ENCODE measurements at regions not wholly inside any gene's neighbourhood (a gene's known extent, or its start where the extent isn't known, plus 50 kb on each side); places are given as distances from the start of the nearest gene placed in this dataset.

GRCh38 chr2:120519469-120519868, 173.5 kb downstream of the INHBB start:
- Histone ChIP-seq H3K27ac (ENCODE audit: low read depth in 1 of 2, low read length in 1 of 2) (no peak overlapping the region), H3K9me3 (ENCODE audit: control insufficient read depth in 2 of 2, insufficient read depth in 1 of 2, low read length in 1 of 2) (no peaks in the 10 kb centered on the region), H3K4me1 (ENCODE audit: control insufficient read depth in 2 of 2, insufficient read depth in 2 of 2, low read length in 2 of 2) (no peaks in the 10 kb centered on the region), H3K27me3 (ENCODE audit: control insufficient read depth in 2 of 2, insufficient read depth in 1 of 2, low read length in 1 of 2) (peaks cover 0 to 33% of the 10 kb centered on the region in 2 donors), H3K4me3 (ENCODE audit: low read length in 2 of 2) (no peak overlapping the region), H3K36me3 (ENCODE audit: control insufficient read depth in 2 of 2, insufficient read depth in 2 of 2, low read length in 1 of 2) (no peaks in the 10 kb centered on the region)
- no peak for DNase-seq (ENCODE audit: low read depth in 6 of 9, low spot score in 9 of 9)
- 98% methylated on average over 6 of the region's 6 CpGs for WGBS

- 89% methylated on average over 5 of the region's 5 CpGs for WGBS
- Histone ChIP-seq H3K27ac (ENCODE audit: low read depth in 1 of 2, low read length in 1 of 2) (no peak overlapping the region), H3K27me3 (ENCODE audit: control insufficient read depth in 2 of 2, insufficient read depth in 1 of 2, low read length in 1 of 2) (peaks cover 3 to 37% of the 10 kb centered on the region in 2 donors), H3K4me3 (ENCODE audit: low read length in 2 of 2) (no peak overlapping the region), H3K4me1 (ENCODE audit: control insufficient read depth in 2 of 2, insufficient read depth in 2 of 2, low read length in 2 of 2) (no peaks in the 10 kb centered on the region), H3K9me3 (ENCODE audit: control insufficient read depth in 2 of 2, insufficient read depth in 1 of 2, low read length in 1 of 2) (no peaks in the 10 kb centered on the region), H3K36me3 (ENCODE audit: control insufficient read depth in 2 of 2, insufficient read depth in 2 of 2, low read length in 1 of 2) (no peaks in the 10 kb centered on the region)
- no peak for DNase-seq (ENCODE audit: low read depth in 6 of 9, low spot score in 9 of 9)
Observed at GRCh38 chr2:120520454-120520853, 174.5 kb downstream of the INHBB start.

- Histone ChIP-seq H3K4me3 (ENCODE audit: low read length in 2 of 2) (no peak overlapping the region), H3K36me3 (ENCODE audit: control insufficient read depth in 2 of 2, insufficient read depth in 2 of 2, low read length in 1 of 2) (no peaks in the 10 kb centered on the region), H3K4me1 (ENCODE audit: control insufficient read depth in 2 of 2, insufficient read depth in 2 of 2, low read length in 2 of 2) (no peaks in the 10 kb centered on the region), H3K27ac (ENCODE audit: low read depth in 1 of 2, low read length in 1 of 2) (no peak overlapping the region), H3K27me3 (ENCODE audit: control insufficient read depth in 2 of 2, insufficient read depth in 1 of 2, low read length in 1 of 2) (peaks cover 3 to 44% of the 10 kb centered on the region in 2 donors), H3K9me3 (ENCODE audit: control insufficient read depth in 2 of 2, insufficient read depth in 1 of 2, low read length in 1 of 2) (no peaks in the 10 kb centered on the region)
- peak in 3 of 9 donors; percentile 4 to 35 (median 16) for DNase-seq (ENCODE audit: low read depth in 6 of 9, low spot score in 9 of 9)
- WGBS = 53% methylated on average over 13 of the region's 13 CpGs
Observed at GRCh38 chr2:120520929-120521912, 175.3 kb downstream of the INHBB start.

GRCh38 chr2:120522151-120522751, 176.3 kb downstream of the INHBB start:
- no peak overlapping the region for H3K27ac ChIP-seq (ENCODE audit: low read depth in 1 of 2, low read length in 1 of 2)
- no peaks in the 10 kb centered on the region for H3K9me3 ChIP-seq (ENCODE audit: control insufficient read depth in 2 of 2, insufficient read depth in 1 of 2, low read length in 1 of 2)
- H3K36me3 ChIP-seq (ENCODE audit: control insufficient read depth in 2 of 2, insufficient read depth in 2 of 2, low read length in 1 of 2) = no peaks in the 10 kb centered on the region
- no peak for DNase-seq (ENCODE audit: low read depth in 6 of 9, low spot score in 9 of 9)
- WGBS = 71% methylated on average over 33 of the region's 33 CpGs
- peaks cover 3 to 46% of the 10 kb centered on the region in 2 donors for H3K27me3 ChIP-seq (ENCODE audit: control insufficient read depth in 2 of 2, insufficient read depth in 1 of 2, low read length in 1 of 2)
- H3K4me3 ChIP-seq (ENCODE audit: low read length in 2 of 2) = no peak overlapping the region
- H3K4me1 ChIP-seq (ENCODE audit: control insufficient read depth in 2 of 2, insufficient read depth in 2 of 2, low read length in 2 of 2) = no peaks in the 10 kb centered on the region

DNA sequence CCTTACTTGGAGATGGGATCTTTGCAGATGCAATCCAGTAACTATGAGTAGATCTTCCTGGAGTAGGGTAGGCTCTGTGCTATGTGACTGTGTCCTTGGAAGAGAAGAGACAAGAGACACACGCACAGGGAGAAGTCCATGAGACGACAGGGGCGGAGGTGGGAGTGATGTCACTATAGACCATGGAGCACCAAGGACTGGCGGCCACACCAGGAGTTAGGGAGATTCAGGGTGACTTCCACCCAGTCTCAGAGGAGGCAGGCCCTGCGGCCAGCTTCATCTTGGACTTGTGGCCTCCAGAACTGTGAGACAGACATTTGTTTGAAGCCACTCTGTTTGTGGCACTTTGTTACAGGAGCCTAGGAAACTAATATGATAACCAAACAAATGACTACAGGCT, 177.8 kb downstream of the INHBB start:
- H3K36me3 ChIP-seq (ENCODE audit: control insufficient read depth in 2 of 2, insufficient read depth in 2 of 2, low read length in 1 of 2) = no peaks in the 10 kb centered on the region
- H3K27me3 ChIP-seq (ENCODE audit: control insufficient read depth in 2 of 2, insufficient read depth in 1 of 2, low read length in 1 of 2) = peaks cover 3 to 53% of the 10 kb centered on the region in 2 donors
- no peak overlapping the region for H3K27ac ChIP-seq (ENCODE audit: low read depth in 1 of 2, low read length in 1 of 2)
- WGBS = 95% methylated on average over 5 of the region's 5 CpGs
- no peaks in the 10 kb centered on the region for H3K9me3 ChIP-seq (ENCODE audit: control insufficient read depth in 2 of 2, insufficient read depth in 1 of 2, low read length in 1 of 2)
- no peak overlapping the region for H3K4me3 ChIP-seq (ENCODE audit: low read length in 2 of 2)
- DNase-seq (ENCODE audit: low read depth in 6 of 9, low spot score in 9 of 9) = no peak
- no peaks in the 10 kb centered on the region for H3K4me1 ChIP-seq (ENCODE audit: control insufficient read depth in 2 of 2, insufficient read depth in 2 of 2, low read length in 2 of 2)

DNA sequence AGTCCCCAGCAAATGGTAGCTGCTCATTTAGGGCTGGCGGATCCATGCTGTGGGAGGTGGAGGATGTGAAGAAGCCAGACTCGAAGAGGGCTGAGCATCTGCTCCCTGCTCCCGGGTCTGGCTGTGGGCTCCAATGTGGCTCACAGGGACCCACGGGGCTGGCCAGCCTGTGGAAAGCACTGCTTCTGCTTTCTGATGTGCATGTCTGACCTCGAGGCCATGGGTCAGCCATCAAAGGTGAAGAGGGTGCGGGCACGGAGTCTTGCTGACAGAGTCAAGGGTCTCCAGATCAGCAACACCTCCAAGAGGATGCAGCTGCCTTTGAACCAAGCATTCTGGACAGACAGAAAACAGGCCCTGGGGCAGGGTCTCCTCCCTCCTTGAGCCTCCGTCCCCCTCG, 178.2 kb downstream of the INHBB start:
- no peak for DNase-seq (ENCODE audit: low read depth in 6 of 9, low spot score in 9 of 9)
- Histone ChIP-seq H3K27me3 (ENCODE audit: control insufficient read depth in 2 of 2, insufficient read depth in 1 of 2, low read length in 1 of 2) (peaks cover 3 to 52% of the 10 kb centered on the region in 2 donors), H3K27ac (ENCODE audit: low read depth in 1 of 2, low read length in 1 of 2) (no peak overlapping the region), H3K4me1 (ENCODE audit: control insufficient read depth in 2 of 2, insufficient read depth in 2 of 2, low read length in 2 of 2) (no peaks in the 10 kb centered on the region), H3K4me3 (ENCODE audit: low read length in 2 of 2) (no peak overlapping the region), H3K36me3 (ENCODE audit: control insufficient read depth in 2 of 2, insufficient read depth in 2 of 2, low read length in 1 of 2) (no peaks in the 10 kb centered on the region), H3K9me3 (ENCODE audit: control insufficient read depth in 2 of 2, insufficient read depth in 1 of 2, low read length in 1 of 2) (no peaks in the 10 kb centered on the region)
- 88% methylated on average over 9 of the region's 9 CpGs for WGBS

- DNase-seq (ENCODE audit: low read depth in 6 of 9, low spot score in 9 of 9) = no peak
- Histone ChIP-seq H3K4me3 (ENCODE audit: low read length in 2 of 2) (no peak overlapping the region), H3K27me3 (ENCODE audit: control insufficient read depth in 2 of 2, insufficient read depth in 1 of 2, low read length in 1 of 2) (peaks cover 3 to 52% of the 10 kb centered on the region in 2 donors), H3K9me3 (ENCODE audit: control insufficient read depth in 2 of 2, insufficient read depth in 1 of 2, low read length in 1 of 2) (no peaks in the 10 kb centered on the region), H3K4me1 (ENCODE audit: control insufficient read depth in 2 of 2, insufficient read depth in 2 of 2, low read length in 2 of 2) (no peaks in the 10 kb centered on the region), H3K36me3 (ENCODE audit: control insufficient read depth in 2 of 2, insufficient read depth in 2 of 2, low read length in 1 of 2) (no peaks in the 10 kb centered on the region), H3K27ac (ENCODE audit: low read depth in 1 of 2, low read length in 1 of 2) (no peak overlapping the region)
- WGBS = 76% methylated on average over 18 of the region's 18 CpGs
Observed at GRCh38 chr2:120525056-120526046, 179.4 kb downstream of the INHBB start.

GRCh38 chr2:120526047-120526562, 180.2 kb downstream of the INHBB start:
- Histone ChIP-seq H3K27ac (ENCODE audit: low read depth in 1 of 2, low read length in 1 of 2) (no peak overlapping the region), H3K9me3 (ENCODE audit: control insufficient read depth in 2 of 2, insufficient read depth in 1 of 2, low read length in 1 of 2) (no peaks in the 10 kb centered on the region), H3K4me3 (ENCODE audit: low read length in 2 of 2) (no peak overlapping the region), H3K4me1 (ENCODE audit: control insufficient read depth in 2 of 2, insufficient read depth in 2 of 2, low read length in 2 of 2) (no peaks in the 10 kb centered on the region), H3K36me3 (ENCODE audit: control insufficient read depth in 2 of 2, insufficient read depth in 2 of 2, low read length in 1 of 2) (no peaks in the 10 kb centered on the region), H3K27me3 (ENCODE audit: control insufficient read depth in 2 of 2, insufficient read depth in 1 of 2, low read length in 1 of 2) (peaks cover 3 to 50% of the 10 kb centered on the region in 2 donors)
- 81% methylated on average over 16 of the region's 16 CpGs for WGBS
- DNase-seq (ENCODE audit: low read depth in 6 of 9, low spot score in 9 of 9) = no peak
